Small intestine (tissue), 7 donors: ENCODE measurements at regions not wholly inside any gene's neighbourhood (a gene's known extent, or its start where the extent isn't known, plus 50 kb on each side); places are given as distances from the start of the nearest gene placed in this dataset.
A peak's percentile ranks its signal among the peaks of the same experiment; 100 is the strongest.

Experiments used
- DNase-seq, 2 donors: peaks; one replicate each; pipeline versions ENCODE4 v3.0.0 to v3.0.0-alpha.2; 2013
- FAIRE-seq: peaks from 2 replicates; lab custom pipeline; 2012; peaks lifted over from hg19 to GRCh38; lab: Jason Lieb, UNC
- H3K27ac ChIP-seq, 3 donors: one replicate each; pipeline ENCODE4 v1.5.1; 2013; ENCODE audit warnings: low read length in 2 of 3, mild to moderate bottlenecking in 2 of 3, control low read depth in 1 of 3, inconsistent platforms in 1 of 3, low read depth in 1 of 3, moderate library complexity in 1 of 3
- H3K27me3 ChIP-seq, 3 donors: one replicate each; pipeline ENCODE4 v1.6.1; 2013; ENCODE audit warnings: low read length in 3 of 3, inconsistent platforms in 1 of 3; ENCODE audit not compliant: control insufficient read depth in 3 of 3, insufficient read depth in 3 of 3
- H3K36me3 ChIP-seq, 3 donors: one replicate each; pipeline ENCODE4 v1.6.1; 2013; ENCODE audit warnings: low read length in 3 of 3, inconsistent platforms in 1 of 3, low read depth in 1 of 3, mild to moderate bottlenecking in 1 of 3, moderate library complexity in 1 of 3; ENCODE audit not compliant: control insufficient read depth in 3 of 3, insufficient read depth in 2 of 3
- H3K4me1 ChIP-seq, 3 donors: one replicate each; pipeline ENCODE4 v1.6.1; 2013; ENCODE audit warnings: low read length in 2 of 3, inconsistent platforms in 1 of 3, low read depth in 1 of 3, mild to moderate bottlenecking in 1 of 3, moderate library complexity in 1 of 3; ENCODE audit not compliant: control insufficient read depth in 3 of 3, insufficient read depth in 2 of 3
- H3K4me3 ChIP-seq, 3 donors: one replicate each; pipeline ENCODE4 v1.5.1; 2013; ENCODE audit warnings: low read length in 3 of 3, control low read depth in 1 of 3, inconsistent platforms in 1 of 3, low read depth in 1 of 3, mild to moderate bottlenecking in 1 of 3, moderate library complexity in 1 of 3
- H3K9me3 ChIP-seq, 2 donors: one replicate each; pipeline ENCODE4 v1.6.1; 2013; ENCODE audit warnings: low read depth in 1 of 2, low read length in 1 of 2; ENCODE audit not compliant: control insufficient read depth in 2 of 2, insufficient read depth in 1 of 2
- WGBS, 3 donors: extraction: QIAGEN DNeasy Blood & Tissue Kit; methylation state at CpG; one replicate each; pipeline ENCODE4 v1.1.7; 2013; 5-methylcytosine and 5-hydroxymethylcytosine counted together
- donor health status: healthy with polysubstance abuse.
- donor health status: control.
- donor health status: control.
- donor health status: Bipolar disorder and iron deficiency.
- donor health status: healthy.

DNA sequence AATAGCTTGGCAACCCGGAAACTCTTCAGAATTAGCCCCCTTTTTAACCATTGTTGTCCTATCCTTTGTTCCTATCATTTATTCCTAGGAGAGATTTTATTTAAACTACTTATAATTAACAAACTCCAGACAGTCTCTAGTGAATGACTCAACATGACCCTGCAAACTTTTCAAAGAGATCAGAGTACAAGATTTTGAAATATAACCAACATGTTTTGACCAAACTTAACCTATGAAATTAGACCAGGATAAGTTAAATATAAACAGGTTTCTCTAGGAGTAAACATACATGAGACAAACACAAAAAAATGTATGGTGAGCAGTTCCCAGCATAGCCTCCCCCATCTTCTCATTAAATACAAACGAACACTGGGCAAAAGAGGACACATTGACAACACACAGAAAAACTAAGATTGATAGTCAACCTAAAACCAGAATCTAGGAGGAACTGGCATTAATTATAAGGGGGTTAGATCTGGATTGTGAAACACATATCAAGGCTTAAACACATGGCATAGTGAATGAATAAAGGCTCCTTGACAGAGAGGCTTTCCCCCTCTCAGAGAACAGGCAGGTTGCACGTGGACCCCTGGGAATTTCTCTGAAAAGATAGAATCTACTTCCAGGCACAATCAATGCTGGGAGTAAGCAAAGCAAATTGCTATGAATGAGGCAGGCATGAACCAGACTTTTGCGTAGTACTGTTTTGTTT, 284.1 kb downstream of the IRS1 start:
- DNase-seq (peak in 1 of 2 donors; percentile 32), FAIRE-seq (no peak)
- H3K4me1 ChIP-seq = peaks cover 0 to 11% (median 5%) of the 10 kb centered on the region in 3 donors
- H3K27me3 ChIP-seq = no peaks in the 10 kb centered on the region
- no peaks in the 10 kb centered on the region for H3K36me3 ChIP-seq
- H3K9me3 ChIP-seq = peaks cover 0 to 3% of the 10 kb centered on the region in 2 donors
- no peak overlapping the region for H3K4me3 ChIP-seq
- H3K27ac ChIP-seq = peak overlapping the region in 1 of 3 donors; percentile 64
- 70 to 86% (median 70%) methylated on average over 4 of the region's 4 CpGs for WGBS, 3 donors

DNA sequence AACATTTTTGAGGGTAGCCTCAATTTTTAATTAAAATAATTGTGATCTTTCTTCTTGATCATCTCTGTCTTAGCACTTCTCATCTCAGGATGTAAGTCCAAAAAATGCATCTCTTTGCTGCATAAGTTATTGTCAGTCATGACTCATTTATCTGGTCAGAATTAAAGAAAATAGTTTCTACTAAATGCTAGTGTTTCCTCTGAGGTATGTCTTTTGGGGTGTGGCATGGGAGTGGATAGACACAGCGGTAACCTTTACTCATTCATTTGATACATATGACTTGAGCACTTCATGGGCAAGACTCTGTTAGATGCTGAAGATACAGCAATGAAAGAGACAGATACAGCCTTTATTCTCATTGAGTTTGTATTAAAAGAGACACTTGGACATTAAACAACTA, 284.7 kb downstream of the IRS1 start:
- Histone ChIP-seq H3K4me1 (peaks cover 0 to 11% (median 5%) of the 10 kb centered on the region in 3 donors), H3K27me3 (no peaks in the 10 kb centered on the region), H3K36me3 (no peaks in the 10 kb centered on the region), H3K4me3 (no peak overlapping the region), H3K9me3 (peaks cover 0 to under 1% of the 10 kb centered on the region in 2 donors), H3K27ac (no peak overlapping the region)
- DNase-seq = peak in 1 of 2 donors; percentile 16
- FAIRE-seq = no peak
- 43 to 61% (median 60%) methylated on average over 1 of the region's 1 CpG for WGBS, 3 donors

- H3K4me3 ChIP-seq = no peak overlapping the region
- H3K27ac ChIP-seq = no peak overlapping the region
- no peaks in the 10 kb centered on the region for H3K27me3 ChIP-seq
- H3K9me3 ChIP-seq = no peaks in the 10 kb centered on the region
- FAIRE-seq = no peak
- no peak for DNase-seq
- H3K4me1 ChIP-seq = peaks cover 0 to 11% (median 5%) of the 10 kb centered on the region in 3 donors
- WGBS, 3 donors = 60 to 67% (median 61%) methylated on average over 4 of the region's 4 CpGs
- no peaks in the 10 kb centered on the region for H3K36me3 ChIP-seq
These were observed 288.3 kb downstream of the IRS1 start for GRCh38 chr2:226511311-226511710.

- no peaks in the 10 kb centered on the region for H3K27me3 ChIP-seq
- 83 to 90% (median 89%) methylated on average over 2 of the region's 2 CpGs for WGBS, 3 donors
- FAIRE-seq (no peak), DNase-seq (no peak)
- no peaks in the 10 kb centered on the region for H3K4me1 ChIP-seq
- H3K9me3 ChIP-seq = peaks cover 0 to 3% of the 10 kb centered on the region in 2 donors
- no peak overlapping the region for H3K27ac ChIP-seq
- H3K36me3 ChIP-seq = no peaks in the 10 kb centered on the region
- no peak overlapping the region for H3K4me3 ChIP-seq
These were observed 290.9 kb downstream of the IRS1 start for GRCh38 chr2:226508683-226509082.

GRCh38 chr2:226508005-226508404, 291.6 kb downstream of the IRS1 start:
- Histone ChIP-seq H3K4me3 (no peak overlapping the region), H3K9me3 (peaks cover 0 to 7% of the 10 kb centered on the region in 2 donors), H3K4me1 (no peaks in the 10 kb centered on the region), H3K27me3 (no peaks in the 10 kb centered on the region), H3K27ac (no peak overlapping the region), H3K36me3 (no peaks in the 10 kb centered on the region)
- FAIRE-seq (no peak), DNase-seq (no peak)
- 84 to 89% (median 89%) methylated on average over 3 of the region's 3 CpGs for WGBS, 3 donors

DNA sequence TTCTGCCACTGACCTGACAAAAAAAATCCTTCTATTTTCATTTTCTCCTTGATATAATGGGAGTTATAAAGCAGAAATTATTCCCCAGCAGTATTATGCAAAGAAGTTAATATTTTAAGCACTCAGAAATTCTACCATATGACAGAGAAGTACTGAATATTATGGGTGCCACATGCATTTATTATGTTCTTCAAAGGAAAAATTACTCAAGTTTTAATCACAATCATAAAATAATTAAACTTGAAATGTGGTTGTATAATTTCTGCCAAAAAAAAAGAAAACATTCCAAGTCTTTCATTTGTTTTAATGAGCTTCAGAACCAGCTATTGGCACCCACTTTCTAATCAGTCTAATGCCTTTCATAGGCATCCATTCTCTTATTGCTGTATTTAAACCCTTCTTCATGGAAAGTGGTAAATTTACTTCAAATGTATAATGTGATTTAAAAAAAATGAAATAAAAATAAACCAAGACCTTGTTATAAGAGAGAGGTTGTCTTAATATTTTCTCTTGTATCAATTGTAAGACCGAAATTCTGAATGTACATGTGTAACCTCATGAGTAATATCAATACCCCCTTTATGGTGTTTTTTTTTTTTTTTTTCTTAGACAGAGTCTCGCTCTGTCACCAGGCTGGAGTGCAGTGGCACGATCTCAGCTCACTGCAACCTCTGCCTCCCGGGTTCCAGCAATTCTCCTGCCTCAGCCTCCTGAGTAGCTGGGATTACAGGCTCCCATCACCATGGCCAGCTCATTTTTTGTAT, 302.3 kb downstream of the IRS1 start:
- 83 to 84% (median 83%) methylated on average over 4 of the region's 4 CpGs for WGBS, 3 donors
- FAIRE-seq (no peak), DNase-seq (no peak)
- H3K4me3 ChIP-seq = no peak overlapping the region
- no peaks in the 10 kb centered on the region for H3K36me3 ChIP-seq
- no peaks in the 10 kb centered on the region for H3K27me3 ChIP-seq
- no peak overlapping the region for H3K27ac ChIP-seq
- no peaks in the 10 kb centered on the region for H3K4me1 ChIP-seq
- H3K9me3 ChIP-seq = no peaks in the 10 kb centered on the region

DNA sequence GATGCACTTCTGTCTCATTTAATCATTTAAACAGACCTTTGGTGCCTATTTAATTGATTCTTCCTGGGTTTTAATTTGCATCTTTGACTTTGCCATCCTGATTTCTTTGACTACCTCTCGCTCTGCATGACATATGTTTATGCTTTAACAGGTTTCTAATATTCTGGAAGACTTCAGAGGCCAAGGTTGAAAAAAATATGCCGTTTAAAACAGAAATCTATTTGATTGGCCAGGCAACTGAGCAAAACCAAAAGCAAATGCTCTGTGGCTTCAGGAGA, 303.4 kb downstream of the IRS1 start:
- WGBS, 3 donors = 73 to 82% (median 78%) methylated on average over 2 of the region's 2 CpGs
- Histone ChIP-seq H3K4me1 (no peaks in the 10 kb centered on the region), H3K27ac (no peak overlapping the region), H3K4me3 (no peak overlapping the region), H3K27me3 (no peaks in the 10 kb centered on the region), H3K9me3 (no peaks in the 10 kb centered on the region), H3K36me3 (no peaks in the 10 kb centered on the region)
- FAIRE-seq (no peak), DNase-seq (no peak)

GRCh38 chr2:226495466-226496272, 304.0 kb downstream of the IRS1 start:
- no peak for FAIRE-seq
- Histone ChIP-seq H3K27ac (no peak overlapping the region), H3K36me3 (no peaks in the 10 kb centered on the region), H3K4me1 (no peaks in the 10 kb centered on the region), H3K27me3 (no peaks in the 10 kb centered on the region), H3K9me3 (no peaks in the 10 kb centered on the region), H3K4me3 (no peak overlapping the region)
- WGBS, 3 donors = 79 to 88% (median 82%) methylated on average over 9 of the region's 9 CpGs
- no peak for DNase-seq
